GM12878 (cell line): ENCODE measurements at regions not wholly inside any gene's neighbourhood (a gene's known extent, or its start where the extent isn't known, plus 50 kb on each side); places are given as distances from the start of the nearest gene placed in this dataset.

Source experiments
- ATF7 ChIP-seq: fragments of 450-650 bp; IDR thresholded peaks from 2 replicates; pipeline ENCODE4 v1.6.1; 2016; ENCODE audit warnings: low read depth, mild to moderate bottlenecking
- CTCF ChIP-seq, 3 experiments: IDR thresholded peaks in 2 of 3; conservative IDR thresholded peaks in 1 of 3; 2 replicates each; pipeline ENCODE4 v1.5.1; 2011; ENCODE audit warnings: low read depth in 3 of 3, low read length in 3 of 3, mild to moderate bottlenecking in 3 of 3, control low read depth in 2 of 3, moderate library complexity in 2 of 3, inconsistent platforms in 1 of 3, mixed read lengths in 1 of 3; ENCODE audit not compliant: control insufficient read depth in 2 of 3, insufficient read depth in 1 of 3; ENCODE audit errors: extremely low read depth in 1 of 3
- EED ChIP-seq: sonication (generic); IDR thresholded peaks from 2 replicates; pipeline ENCODE4 v1.6.1; 2016; ENCODE audit warnings: antibody characterized with exemption, low read depth
- IRF3 ChIP-seq: fragments of 450-650 bp; IDR thresholded peaks from 2 replicates; pipeline ENCODE4 v1.6.1; 2014; ENCODE audit warnings: mild to moderate bottlenecking
- JUND ChIP-seq: IDR thresholded peaks from 2 replicates; pipeline ENCODE4 v1.6.1; 2012; ENCODE audit warnings: low read depth, mild to moderate bottlenecking, low read length, improper control_type of control experiment, moderate library complexity
- NFIC ChIP-seq: IDR thresholded peaks from 2 replicates; pipeline ENCODE4 v1.6.1; 2012; ENCODE audit warnings: low read depth, mild to moderate bottlenecking, inconsistent platforms, low read length, moderate library complexity
- SPI1 ChIP-seq: IDR thresholded peaks from 2 replicates; pipeline ENCODE4 v1.6.1; 2011; ENCODE audit warnings: low read depth, mild to moderate bottlenecking, low read length, moderate library complexity, borderline replicate concordance; ENCODE audit not compliant: insufficient read depth
- STAT3 ChIP-seq: IDR thresholded peaks from 2 replicates; pipeline ENCODE4 v1.6.1; 2011; ENCODE audit warnings: low read depth, low read length, improper control_type of control experiment

- TF ChIP-seq ATF7 (no peak), SPI1 (no peak), STAT3 (no peak), EED (no peak), CTCF (IDR thresholded peaks at IDR 0.05 in 2 of 3, conservative IDR thresholded peaks at IDR 0.05 in 1 of 3; ENCODE audit: control insufficient read depth in 2 of 3, extremely low read depth in 1 of 3, insufficient read depth in 1 of 3, low read depth in 3 of 3, low read length in 3 of 3) (no peak), JUND (no peak), IRF3 (no peak), NFIC (no peak)
These were observed 162.3 kb downstream of the ICE1 start for GRCh38 chr5:5584751-5585150.
